WTC11 (cell line): ENCODE measurements at regions not wholly inside any gene's neighbourhood (a gene's known extent, or its start where the extent isn't known, plus 50 kb on each side); places are given as distances from the start of the nearest gene placed in this dataset.

ENCODE experiments used
- ATF1 ChIP-seq: sonication (generic); formaldehyde crosslinking; IDR thresholded peaks from 2 replicates; pipeline ENCODE4 v1.8.1; 2023; ENCODE audit warnings: mild to moderate bottlenecking, moderate library complexity, missing genetic modification reagents
- CTCF ChIP-seq: fragments of 200-600 bp; IDR thresholded peaks from 2 replicates; pipeline ENCODE4 v1.8.0; 2022; ENCODE audit warnings: antibody characterized with exemption
- IRF2 ChIP-seq: sonication (generic); formaldehyde crosslinking; IDR thresholded peaks from 2 replicates; pipeline ENCODE4 v1.8.0; 2022; ENCODE audit warnings: low read depth, missing genetic modification reagents, borderline replicate concordance
- JUN ChIP-seq: sonication (generic); formaldehyde crosslinking; IDR thresholded peaks from 2 replicates; pipeline ENCODE4 v1.8.0; 2023; ENCODE audit warnings: mild to moderate bottlenecking, missing genetic modification reagents
- SMAD4 ChIP-seq: sonication (generic); formaldehyde crosslinking; IDR thresholded peaks from 2 replicates; pipeline ENCODE4 v1.8.0; 2022; ENCODE audit warnings: mild to moderate bottlenecking, missing genetic modification reagents
- TCF7 ChIP-seq: sonication (generic); formaldehyde crosslinking; IDR thresholded peaks from 2 replicates; pipeline ENCODE4 v1.8.0; 2022; ENCODE audit warnings: mild to moderate bottlenecking, low read depth, missing genetic modification reagents, moderate library complexity
- ZNF416 ChIP-seq: fragments of 250-450 bp; sonication (Bioruptor Pico); IDR thresholded peaks from 2 replicates; pipeline ENCODE4 v1.9.0; 2021; ENCODE audit warnings: mild to moderate bottlenecking, inconsistent platforms
- ZNF671 ChIP-seq: fragments of 250-450 bp; sonication (Bioruptor Pico); IDR thresholded peaks from 2 replicates; pipeline ENCODE4 v1.8.0; 2021; ENCODE audit warnings: mild to moderate bottlenecking
- TF ChIP-seq, protein P1 (sequence below): sonication (generic); formaldehyde crosslinking; IDR thresholded peaks from 2 replicates; pipeline ENCODE4 v1.8.1; 2023; ENCODE audit warnings: mild to moderate bottlenecking, missing genetic modification reagents, moderate library complexity
- TF ChIP-seq, protein P2 (sequence below): sonication (generic); formaldehyde crosslinking; IDR thresholded peaks from 2 replicates; pipeline ENCODE4 v1.8.1; 2022; ENCODE audit warnings: low read depth, mild to moderate bottlenecking, moderate library complexity, missing genetic modification reagents, borderline replicate concordance

- TF ChIP-seq, protein P1, sequence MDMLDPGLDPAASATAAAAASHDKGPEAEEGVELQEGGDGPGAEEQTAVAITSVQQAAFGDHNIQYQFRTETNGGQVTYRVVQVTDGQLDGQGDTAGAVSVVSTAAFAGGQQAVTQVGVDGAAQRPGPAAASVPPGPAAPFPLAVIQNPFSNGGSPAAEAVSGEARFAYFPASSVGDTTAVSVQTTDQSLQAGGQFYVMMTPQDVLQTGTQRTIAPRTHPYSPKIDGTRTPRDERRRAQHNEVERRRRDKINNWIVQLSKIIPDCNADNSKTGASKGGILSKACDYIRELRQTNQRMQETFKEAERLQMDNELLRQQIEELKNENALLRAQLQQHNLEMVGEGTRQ: no peak
- TF ChIP-seq CTCF: no peak
- TF ChIP-seq, protein P2, sequence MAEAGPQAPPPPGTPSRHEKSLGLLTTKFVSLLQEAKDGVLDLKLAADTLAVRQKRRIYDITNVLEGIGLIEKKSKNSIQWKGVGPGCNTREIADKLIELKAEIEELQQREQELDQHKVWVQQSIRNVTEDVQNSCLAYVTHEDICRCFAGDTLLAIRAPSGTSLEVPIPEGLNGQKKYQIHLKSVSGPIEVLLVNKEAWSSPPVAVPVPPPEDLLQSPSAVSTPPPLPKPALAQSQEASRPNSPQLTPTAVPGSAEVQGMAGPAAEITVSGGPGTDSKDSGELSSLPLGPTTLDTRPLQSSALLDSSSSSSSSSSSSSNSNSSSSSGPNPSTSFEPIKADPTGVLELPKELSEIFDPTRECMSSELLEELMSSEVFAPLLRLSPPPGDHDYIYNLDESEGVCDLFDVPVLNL (CRISPR knock-in tag): no peak
- TF ChIP-seq JUN (CRISPR knock-in tag): no peak
- no peak for TF ChIP-seq ZNF416
- TF ChIP-seq IRF2 (CRISPR knock-in tag): no peak
- no peak for TF ChIP-seq ZNF671 (CRISPR knock-in tag)
- no peak for TF ChIP-seq ATF1
- TF ChIP-seq TCF7 (CRISPR knock-in tag): no peak
- TF ChIP-seq SMAD4 (CRISPR knock-in tag): no peak
These were observed 169.4 kb downstream of the NDUFA12 start for GRCh38 chr12:94834036-94834625.
